Common myeloid progenitor, CD34-positive (primary cell): ENCODE measurements at regions not wholly inside any gene's neighbourhood (a gene's known extent, or its start where the extent isn't known, plus 50 kb on each side); places are given as distances from the start of the nearest gene placed in this dataset.

Experiments used
- CTCF ChIA-PET: fragments of 350-600 bp; sonication (Branson Sonifier 250); formaldehyde crosslinking; loops from one replicate; lab custom pipeline; 2021; ENCODE audit warnings: antibody characterized with exemption; lab: Charles Lee
- POLR2A ChIA-PET: fragments of 350-600 bp; sonication (Branson Sonifier 250); formaldehyde crosslinking; loops from one replicate; lab custom pipeline; 2021; ENCODE audit warnings: antibody characterized with exemption; lab: Charles Lee
- DNase-seq, 3 donors: peaks; one replicate each; pipeline versions ENCODE4 v3.0.0 to v3.0.0-alpha.2; 2013
- H3K27ac ChIP-seq, 2 experiments: 1 replicate in 1 of 2; 2 replicates in 1 of 2; pipeline ENCODE4 v1.7.0; 2013; ENCODE audit warnings: inconsistent platforms in 2 of 2, low read length in 2 of 2, mild to moderate bottlenecking in 2 of 2, low read depth in 1 of 2, moderate library complexity in 1 of 2; ENCODE audit not compliant: severe bottlenecking in 2 of 2, insufficient read depth in 1 of 2, poor library complexity in 1 of 2
- H3K27me3 ChIP-seq, 5 experiments: replicated peaks in 2 of 5; 1 replicate in 3 of 5; 2 replicates in 2 of 5; pipeline versions ENCODE4 v1.6.1 to v1.7.0; 2013; ENCODE audit warnings: low read length in 4 of 5, mild to moderate bottlenecking in 2 of 5, moderate library complexity in 2 of 5, inconsistent platforms in 1 of 5; ENCODE audit not compliant: insufficient read depth in 5 of 5, control insufficient read depth in 4 of 5
- H3K36me3 ChIP-seq, 4 experiments: 1 replicate in 2 of 4; 2 replicates in 2 of 4; pipeline versions ENCODE4 v1.6.1 to v1.7.0; 2013; ENCODE audit warnings: low read length in 3 of 4, control low read depth in 1 of 4, mild to moderate bottlenecking in 1 of 4; ENCODE audit not compliant: control insufficient read depth in 4 of 4, insufficient read depth in 4 of 4
- H3K4me1 ChIP-seq, 4 experiments: 1 replicate in 3 of 4; 2 replicates in 1 of 4; pipeline versions ENCODE4 v1.6.1 to v1.7.1; 2013; ENCODE audit warnings: low read length in 3 of 4, mild to moderate bottlenecking in 3 of 4, control low read depth in 1 of 4, inconsistent platforms in 1 of 4, moderate library complexity in 1 of 4; ENCODE audit not compliant: control insufficient read depth in 4 of 4, insufficient read depth in 4 of 4; ENCODE audit errors: control extremely low read depth in 1 of 4
- H3K4me3 ChIP-seq, 7 experiments: 1 replicate in 4 of 7; 2 replicates in 3 of 7; pipeline versions ENCODE4 v1.5.1 to v1.7.0; 2013; ENCODE audit warnings: mild to moderate bottlenecking in 7 of 7, low read length in 6 of 7, moderate library complexity in 6 of 7, inconsistent platforms in 2 of 7, low read depth in 2 of 7, control low read depth in 1 of 7; ENCODE audit not compliant: insufficient read depth in 4 of 7, control insufficient read depth in 1 of 7; ENCODE audit errors: extremely low read depth in 1 of 7
- H3K9me3 ChIP-seq, 5 experiments: 1 replicate in 4 of 5; 2 replicates in 1 of 5; pipeline versions ENCODE4 v1.6.1 to v1.7.1; 2013; ENCODE audit warnings: low read length in 4 of 5, mild to moderate bottlenecking in 2 of 5, inconsistent platforms in 1 of 5, low read depth in 1 of 5, moderate library complexity in 1 of 5; ENCODE audit not compliant: control insufficient read depth in 4 of 5, insufficient read depth in 2 of 5; ENCODE audit errors: control extremely low read depth in 1 of 5
- WGBS: methylation state at CpG from one replicate; pipeline ENCODE4 v1.1.5; 2013; ENCODE audit not compliant: insufficient coverage; 5-methylcytosine and 5-hydroxymethylcytosine counted together

DNA sequence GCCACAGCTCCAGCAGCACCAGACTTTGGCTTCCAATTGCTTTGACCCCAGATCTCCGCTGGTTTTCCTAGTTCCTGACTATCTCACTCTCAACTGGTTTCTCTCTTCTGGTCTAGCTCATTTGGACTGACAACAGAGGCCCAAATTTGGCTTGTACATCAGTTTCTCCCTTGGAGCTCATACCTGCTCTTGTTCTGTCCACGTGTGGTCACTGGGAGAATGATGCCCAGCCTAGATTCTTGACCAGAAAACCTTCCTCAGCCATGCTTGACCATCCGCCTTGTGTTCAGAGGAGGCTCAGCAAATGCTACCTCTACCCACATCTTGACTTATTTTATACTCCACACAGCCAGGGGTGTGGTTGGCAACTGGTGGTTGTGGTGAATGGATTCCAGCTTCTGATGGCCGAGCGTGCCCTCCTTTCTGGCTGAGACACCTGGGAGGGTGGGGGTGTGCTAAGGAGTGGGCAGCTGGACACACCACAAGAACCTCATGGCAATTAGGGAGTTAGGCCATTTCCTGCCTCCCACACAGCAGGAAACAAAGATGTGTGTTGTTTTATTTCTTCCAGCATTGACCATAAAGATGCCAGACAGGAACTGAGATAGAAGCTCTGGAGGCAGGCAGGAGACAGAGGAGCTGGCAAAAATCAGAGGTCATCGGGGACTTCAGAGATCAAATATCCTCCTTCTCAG, 93.8 kb upstream of the FAM20A start:
- Histone ChIP-seq H3K4me3 (no peak overlapping the region), H3K36me3 (no peaks in the 10 kb centered on the region), H3K27me3 (no peaks in the 10 kb centered on the region), H3K9me3 (no peaks in the 10 kb centered on the region), H3K4me1 (peaks cover 0 to 3% (median 0%) of the 10 kb centered on the region in 4 experiments), H3K27ac (no peak overlapping the region)
- WGBS, result 82% methylated on average over 3 of the region's 6 CpGs
- ChIA-PET CTCF (no interaction called here), POLR2A (no interaction called here)
- no peak for DNase-seq

DNA sequence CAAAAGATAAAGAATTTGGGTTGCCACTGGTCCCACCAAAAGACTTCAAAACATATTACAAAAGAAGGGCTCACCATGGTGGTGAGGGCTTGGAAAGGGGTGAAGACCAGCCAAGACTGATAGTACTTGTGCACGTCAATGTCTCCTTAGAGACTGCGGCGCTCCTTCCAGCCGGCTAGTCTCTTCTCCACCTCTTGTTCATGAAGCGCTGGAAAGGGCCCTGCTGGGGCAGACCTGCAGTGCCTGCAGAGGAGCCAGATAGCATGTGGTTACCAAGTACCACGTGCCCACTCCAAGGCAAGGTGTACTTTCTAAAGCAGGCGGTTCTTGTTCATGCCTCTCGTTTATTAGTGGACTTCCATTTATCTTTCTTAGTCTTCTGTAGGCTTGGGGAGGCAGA, 92.7 kb upstream of the FAM20A start:
- H3K27me3 ChIP-seq, result no peaks in the 10 kb centered on the region
- H3K9me3 ChIP-seq, result no peaks in the 10 kb centered on the region
- DNase-seq, result no peak
- H3K4me3 ChIP-seq, result no peak overlapping the region
- POLR2A ChIA-PET, result no interaction called here
- CTCF ChIA-PET, result no interaction called here
- H3K27ac ChIP-seq, result no peak overlapping the region
- H3K4me1 ChIP-seq, result peaks cover 0 to 3% (median 0%) of the 10 kb centered on the region in 4 experiments
- no peaks in the 10 kb centered on the region for H3K36me3 ChIP-seq
- WGBS, result 94% methylated on average over 8 of the region's 8 CpGs

DNA sequence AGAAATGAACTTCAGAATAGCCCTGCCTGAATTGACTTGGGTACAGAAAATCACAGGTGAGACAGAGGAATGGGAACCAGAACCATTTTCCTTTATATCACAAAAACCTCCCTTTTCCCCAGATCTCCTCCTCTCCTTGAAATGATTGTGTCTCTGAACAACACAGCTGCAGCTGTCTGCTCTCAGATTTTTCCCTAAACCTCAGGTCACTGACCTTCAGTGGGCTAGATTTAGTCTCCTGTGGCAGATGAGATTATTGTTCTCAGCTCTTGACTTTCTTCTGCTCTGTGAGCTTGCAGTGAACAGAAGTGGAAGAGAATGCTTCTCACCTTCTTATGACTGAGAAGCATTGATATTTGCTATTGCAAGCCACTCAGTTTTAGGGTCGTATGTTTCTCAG, 92.3 kb upstream of the FAM20A start:
- ChIA-PET CTCF (no interaction called here), POLR2A (no interaction called here)
- Histone ChIP-seq H3K27me3 (no peaks in the 10 kb centered on the region), H3K9me3 (no peaks in the 10 kb centered on the region), H3K27ac (no peak overlapping the region), H3K36me3 (no peaks in the 10 kb centered on the region), H3K4me1 (no peaks in the 10 kb centered on the region), H3K4me3 (no peak overlapping the region)
- WGBS, result no CpG with 5 or more reads among the region's 1 CpG
- no peak for DNase-seq

DNA sequence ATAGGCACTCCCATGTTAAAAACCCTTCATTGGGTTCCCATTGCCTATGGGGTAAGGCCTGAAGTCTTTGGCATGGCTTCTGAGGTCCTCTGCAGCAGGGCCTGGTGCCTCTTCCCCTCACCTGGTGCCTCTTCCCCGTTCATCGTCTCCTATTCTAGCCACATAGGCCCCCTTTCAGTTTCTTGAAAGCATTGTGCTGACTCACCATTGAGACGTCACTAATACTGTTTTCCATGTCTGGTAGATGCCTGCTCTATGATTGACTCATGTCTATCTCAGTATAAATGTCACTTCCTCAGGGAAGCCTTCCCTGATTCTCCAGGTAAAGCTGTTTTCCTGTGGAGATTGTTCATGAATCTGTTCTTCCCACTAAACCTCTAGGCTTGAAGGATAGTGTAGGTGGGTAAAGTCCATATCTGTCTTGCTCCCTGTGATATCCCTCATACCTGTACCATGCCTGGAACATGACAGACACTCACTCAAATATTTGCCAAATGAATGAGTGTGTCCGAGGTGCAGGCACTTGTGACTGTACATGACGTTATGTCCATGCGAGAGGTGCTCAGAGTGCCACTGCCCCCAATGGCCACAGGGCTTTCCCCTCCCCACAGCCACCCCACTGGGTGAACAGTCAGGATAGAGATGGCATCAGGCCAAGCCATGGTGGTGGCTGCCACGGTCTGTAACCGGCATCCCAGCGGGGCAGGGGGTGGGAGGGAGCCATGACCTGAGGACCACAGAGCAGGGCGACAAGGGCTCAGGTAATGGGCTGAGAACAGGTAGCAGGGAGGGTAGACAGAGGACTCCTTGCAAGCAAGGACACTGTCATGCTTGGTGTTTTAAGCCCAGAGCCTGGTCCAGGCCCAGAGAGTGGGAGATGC, 85.2 kb upstream of the FAM20A start:
- Histone ChIP-seq H3K4me1 (no peaks in the 10 kb centered on the region), H3K36me3 (no peaks in the 10 kb centered on the region), H3K27ac (no peak overlapping the region), H3K4me3 (no peak overlapping the region), H3K9me3 (no peaks in the 10 kb centered on the region), H3K27me3 (no peaks in the 10 kb centered on the region)
- POLR2A ChIA-PET, result no interaction called here
- 93% methylated on average over 10 of the region's 10 CpGs for WGBS
- DNase-seq, result no peak
- CTCF ChIA-PET, result no interaction called here

DNA sequence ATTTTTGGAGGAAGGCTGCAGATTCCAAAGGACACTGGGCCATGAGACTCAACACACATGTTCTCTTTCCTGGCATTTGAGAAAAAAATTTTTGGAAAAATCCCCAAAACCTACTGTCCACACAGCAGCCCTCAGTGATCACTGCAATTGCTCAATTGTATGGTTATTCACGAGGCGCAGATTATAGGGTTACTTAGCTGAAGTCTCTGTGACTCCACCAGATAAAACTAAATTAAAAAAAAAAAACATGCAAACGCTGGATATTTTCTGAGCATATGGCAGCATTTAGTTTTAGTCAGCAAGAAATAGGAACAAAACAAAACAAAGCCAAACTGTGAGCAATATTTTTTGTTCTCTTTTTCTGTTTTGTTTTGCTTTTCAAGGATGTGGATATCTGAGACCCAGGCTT, 83.8 kb upstream of the FAM20A start:
- Histone ChIP-seq H3K9me3 (no peaks in the 10 kb centered on the region), H3K27ac (no peak overlapping the region), H3K4me3 (no peak overlapping the region), H3K27me3 (no peaks in the 10 kb centered on the region), H3K36me3 (no peaks in the 10 kb centered on the region), H3K4me1 (no peaks in the 10 kb centered on the region)
- ChIA-PET CTCF (no interaction called here), POLR2A (no interaction called here)
- DNase-seq, result no peak
- WGBS, result 100% methylated on average over 2 of the region's 3 CpGs

DNA sequence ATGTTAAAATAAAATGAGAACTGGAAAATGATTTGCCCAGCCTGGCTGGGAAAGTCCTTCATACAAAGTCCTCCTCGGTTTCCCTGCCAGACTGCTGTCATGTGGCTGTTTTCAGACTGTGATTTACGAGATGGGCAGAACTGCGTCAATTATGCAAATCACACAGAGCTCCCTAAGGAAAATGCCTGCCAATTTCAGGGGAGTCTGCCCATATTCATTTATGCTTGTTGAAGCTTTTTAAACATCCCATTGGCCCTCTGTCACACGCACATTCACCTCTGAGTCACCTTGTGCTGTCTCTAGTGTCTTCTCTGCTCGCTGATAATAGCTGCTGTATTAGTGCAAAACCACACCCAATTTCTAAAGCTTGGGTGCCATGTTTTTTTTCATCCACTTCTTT, 81.7 kb upstream of the FAM20A start:
- no peaks in the 10 kb centered on the region for H3K4me1 ChIP-seq
- H3K4me3 ChIP-seq, result no peak overlapping the region
- no peak for DNase-seq
- WGBS, result 85% methylated on average over 5 of the region's 5 CpGs
- H3K27me3 ChIP-seq, result no peaks in the 10 kb centered on the region
- no peaks in the 10 kb centered on the region for H3K36me3 ChIP-seq
- H3K27ac ChIP-seq, result no peak overlapping the region
- ChIA-PET CTCF (no interaction called here), POLR2A (no interaction called here)
- H3K9me3 ChIP-seq, result no peaks in the 10 kb centered on the region

DNA sequence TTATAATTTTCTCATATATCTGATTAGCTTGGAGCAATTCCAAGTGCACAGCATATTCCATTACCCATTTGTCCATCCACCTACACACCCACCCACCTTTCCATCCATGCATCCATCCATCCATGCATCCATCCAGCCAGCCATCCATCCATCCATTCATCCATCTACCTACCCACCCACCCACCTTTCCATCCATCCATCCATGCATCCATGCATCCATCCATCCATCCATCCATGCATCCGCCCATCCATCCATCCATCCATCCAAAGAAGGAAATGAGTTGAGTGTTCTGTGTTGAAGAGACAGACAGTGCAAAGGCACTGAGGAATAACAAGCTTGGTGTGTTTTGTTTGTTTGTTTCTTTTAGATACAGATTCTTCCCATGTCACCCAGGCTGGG, 78.7 kb upstream of the FAM20A start:
- DNase-seq, result no peak
- CTCF ChIA-PET, result no interaction called here
- H3K4me3 ChIP-seq, result no peak overlapping the region
- no peak overlapping the region for H3K27ac ChIP-seq
- H3K4me1 ChIP-seq, result no peaks in the 10 kb centered on the region
- WGBS, result no CpG with 5 or more reads among the region's 1 CpG
- H3K36me3 ChIP-seq, result no peaks in the 10 kb centered on the region
- H3K27me3 ChIP-seq, result no peaks in the 10 kb centered on the region
- H3K9me3 ChIP-seq, result no peaks in the 10 kb centered on the region
- POLR2A ChIA-PET, result no interaction called here
